PFSK-1 (cell line): ENCODE measurements at regions not wholly inside any gene's neighbourhood (a gene's known extent, or its start where the extent isn't known, plus 50 kb on each side); places are given as distances from the start of the nearest gene placed in this dataset.

Experiments used
- FOXP2 ChIP-seq: optimal IDR thresholded peaks from 2 replicates; pipeline ENCODE3; 2011; ENCODE audit warnings: borderline replicate concordance, control low read depth, inconsistent platforms; ENCODE audit not compliant: insufficient read depth; ENCODE audit errors: extremely low read length, extremely low read depth
- POLR2AphosphoS5 ChIP-seq: IDR thresholded peaks from 2 replicates; pipeline ENCODE4 v1.6.1; 2012; ENCODE audit warnings: low read depth, mild to moderate bottlenecking, control low read depth, low read length, moderate library complexity
- SIN3A ChIP-seq: IDR thresholded peaks from 2 replicates; pipeline ENCODE4 v1.6.1; 2012; ENCODE audit warnings: mild to moderate bottlenecking, low read length, moderate library complexity, borderline replicate concordance; ENCODE audit not compliant: insufficient read depth
- TAF1 ChIP-seq: IDR thresholded peaks from 2 replicates; pipeline ENCODE4 v1.6.1; 2012; ENCODE audit warnings: low read length, control low read depth, borderline replicate concordance; ENCODE audit not compliant: insufficient read depth
- TF ChIP-seq, protein P1 (sequence below), 2 experiments: IDR thresholded peaks; 2 replicates each; pipeline versions ENCODE4 v1.6.1 to v1.8.0; 2011 to 2012; ENCODE audit warnings: low read depth in 2 of 2, low read length in 2 of 2, control low read depth in 1 of 2, inconsistent platforms in 1 of 2, mild to moderate bottlenecking in 1 of 2, moderate library complexity in 1 of 2; ENCODE audit not compliant: insufficient read depth in 1 of 2

DNA sequence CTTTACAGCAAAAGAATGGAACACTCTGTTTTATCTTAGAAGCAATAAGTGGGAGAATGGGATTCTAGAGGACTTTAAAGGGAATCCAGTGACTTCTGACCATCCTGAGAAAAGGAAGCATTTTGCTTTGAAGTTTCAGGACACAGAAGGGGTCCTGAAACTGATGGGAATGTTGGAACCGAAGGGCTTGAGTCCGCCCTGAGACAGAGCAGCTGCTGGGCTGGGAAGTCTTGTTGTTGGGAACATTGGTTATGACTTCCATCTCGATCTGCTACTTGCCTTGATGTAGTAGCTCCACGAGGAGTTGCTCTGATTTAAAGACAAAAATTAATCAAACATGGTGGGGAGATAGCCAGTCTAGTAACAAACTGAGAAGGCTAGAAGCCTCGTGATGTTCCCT is 177.6 kb downstream of the JCAD start:
- TF ChIP-seq SIN3A (no peak), FOXP2 (no peak), POLR2AphosphoS5 (no peak), TAF1 (no peak)
- TF ChIP-seq, protein P1, sequence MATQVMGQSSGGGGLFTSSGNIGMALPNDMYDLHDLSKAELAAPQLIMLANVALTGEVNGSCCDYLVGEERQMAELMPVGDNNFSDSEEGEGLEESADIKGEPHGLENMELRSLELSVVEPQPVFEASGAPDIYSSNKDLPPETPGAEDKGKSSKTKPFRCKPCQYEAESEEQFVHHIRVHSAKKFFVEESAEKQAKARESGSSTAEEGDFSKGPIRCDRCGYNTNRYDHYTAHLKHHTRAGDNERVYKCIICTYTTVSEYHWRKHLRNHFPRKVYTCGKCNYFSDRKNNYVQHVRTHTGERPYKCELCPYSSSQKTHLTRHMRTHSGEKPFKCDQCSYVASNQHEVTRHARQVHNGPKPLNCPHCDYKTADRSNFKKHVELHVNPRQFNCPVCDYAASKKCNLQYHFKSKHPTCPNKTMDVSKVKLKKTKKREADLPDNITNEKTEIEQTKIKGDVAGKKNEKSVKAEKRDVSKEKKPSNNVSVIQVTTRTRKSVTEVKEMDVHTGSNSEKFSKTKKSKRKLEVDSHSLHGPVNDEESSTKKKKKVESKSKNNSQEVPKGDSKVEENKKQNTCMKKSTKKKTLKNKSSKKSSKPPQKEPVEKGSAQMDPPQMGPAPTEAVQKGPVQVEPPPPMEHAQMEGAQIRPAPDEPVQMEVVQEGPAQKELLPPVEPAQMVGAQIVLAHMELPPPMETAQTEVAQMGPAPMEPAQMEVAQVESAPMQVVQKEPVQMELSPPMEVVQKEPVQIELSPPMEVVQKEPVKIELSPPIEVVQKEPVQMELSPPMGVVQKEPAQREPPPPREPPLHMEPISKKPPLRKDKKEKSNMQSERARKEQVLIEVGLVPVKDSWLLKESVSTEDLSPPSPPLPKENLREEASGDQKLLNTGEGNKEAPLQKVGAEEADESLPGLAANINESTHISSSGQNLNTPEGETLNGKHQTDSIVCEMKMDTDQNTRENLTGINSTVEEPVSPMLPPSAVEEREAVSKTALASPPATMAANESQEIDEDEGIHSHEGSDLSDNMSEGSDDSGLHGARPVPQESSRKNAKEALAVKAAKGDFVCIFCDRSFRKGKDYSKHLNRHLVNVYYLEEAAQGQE (IDR thresholded peaks at IDR 0.05; ENCODE audit: insufficient read depth in 1 of 2, low read depth in 2 of 2, low read length in 2 of 2) = no peak

DNA sequence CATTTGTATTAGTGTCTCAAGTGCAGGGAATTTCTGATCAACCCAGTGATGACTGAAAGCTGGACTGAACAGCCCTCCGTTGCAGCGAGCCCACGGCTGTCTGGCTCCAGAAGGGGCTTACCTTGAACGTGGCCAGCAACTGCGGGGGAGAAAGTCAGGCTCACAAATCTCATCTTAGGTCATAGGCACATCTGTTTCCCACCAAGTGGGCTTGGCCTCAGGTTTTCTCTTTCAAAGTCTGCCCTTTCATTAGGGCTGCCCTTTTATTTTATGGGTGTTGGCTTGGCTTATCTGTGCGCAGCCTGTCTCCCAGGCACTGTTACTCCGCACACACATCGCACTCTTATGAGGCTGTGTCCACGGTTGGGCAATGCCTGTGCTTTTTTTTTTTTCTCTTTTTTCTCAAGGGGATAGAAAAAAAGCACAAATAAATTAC is 178.0 kb downstream of the JCAD start:
- TF ChIP-seq FOXP2 = no peak
- TF ChIP-seq POLR2AphosphoS5 = no peak

DNA sequence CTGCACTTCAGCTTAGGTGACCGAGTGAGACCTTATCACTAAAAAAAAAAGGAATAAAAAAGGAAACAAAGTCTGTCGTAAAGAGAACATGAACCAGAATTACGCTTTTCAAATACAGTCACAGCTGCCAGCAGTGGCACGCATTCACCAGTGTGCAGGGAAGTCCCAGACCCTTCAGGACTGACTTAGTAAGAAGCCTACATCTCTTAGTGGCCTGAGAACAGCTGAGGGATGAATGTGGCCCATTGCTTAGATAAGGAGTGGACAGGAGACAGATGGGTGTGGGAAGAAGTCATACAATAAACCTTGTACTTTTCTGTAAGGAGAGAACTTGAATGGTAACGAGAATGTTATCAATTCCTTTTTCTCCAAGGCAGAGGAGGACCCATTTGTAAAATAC is 178.5 kb downstream of the JCAD start:
- TF ChIP-seq POLR2AphosphoS5 (no peak), TAF1 (no peak), SIN3A (no peak), FOXP2 (no peak)
- TF ChIP-seq, protein P1 (IDR thresholded peaks at IDR 0.05; ENCODE audit: insufficient read depth in 1 of 2, low read depth in 2 of 2, low read length in 2 of 2) = no peak

DNA sequence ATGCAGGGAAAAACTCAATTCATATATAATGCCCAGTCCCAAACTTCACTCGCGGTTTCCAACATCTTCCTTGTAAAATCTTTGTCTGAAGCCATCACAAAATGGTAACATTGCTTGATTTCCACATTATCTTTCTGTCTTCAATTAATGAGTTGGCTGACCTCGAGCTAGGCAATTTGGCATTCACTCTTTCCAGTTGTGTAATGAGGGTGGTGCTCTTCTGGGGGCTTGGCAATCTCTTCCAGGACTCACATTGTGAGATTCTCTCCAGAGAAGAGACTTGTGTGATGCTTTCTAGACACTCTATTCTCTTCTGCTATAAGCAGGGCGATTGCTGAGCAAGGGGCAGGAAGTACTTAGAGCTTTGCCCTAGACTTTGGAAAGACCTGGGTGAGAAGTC is 179.5 kb downstream of the JCAD start:
- TF ChIP-seq, protein P1 (IDR thresholded peaks at IDR 0.05; ENCODE audit: insufficient read depth in 1 of 2, low read depth in 2 of 2, low read length in 2 of 2) = no peak
- TF ChIP-seq SIN3A (no peak), FOXP2 (no peak)

DNA sequence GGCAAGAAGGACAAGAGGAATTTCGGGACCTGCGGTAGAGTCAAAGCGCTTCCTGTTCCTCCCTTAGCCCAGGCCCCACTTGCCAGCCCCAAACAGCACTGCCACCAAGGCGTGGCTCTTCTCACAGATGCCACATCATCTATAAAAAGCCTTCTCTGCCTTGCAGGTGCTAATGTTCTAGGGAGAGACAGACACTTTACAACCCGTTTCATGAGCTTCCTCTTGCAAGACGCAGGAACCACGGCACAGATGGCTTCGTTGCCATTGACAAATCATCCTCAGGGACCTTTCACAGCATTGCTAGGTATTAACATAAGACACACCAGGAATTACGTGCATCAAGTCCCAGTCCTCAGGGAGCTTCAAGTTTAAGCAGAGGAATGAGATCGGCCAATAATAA is 180.9 kb downstream of the JCAD start:
- TF ChIP-seq TAF1 = no peak
- no peak for TF ChIP-seq FOXP2
- TF ChIP-seq POLR2AphosphoS5 = no peak
- TF ChIP-seq, protein P1 (IDR thresholded peaks at IDR 0.05; ENCODE audit: insufficient read depth in 1 of 2, low read depth in 2 of 2, low read length in 2 of 2) = no peak
- no peak for TF ChIP-seq SIN3A
